SK-N-MC (cell line): ENCODE measurements at regions not wholly inside any gene's neighbourhood (a gene's known extent, or its start where the extent isn't known, plus 50 kb on each side); places are given as distances from the start of the nearest gene placed in this dataset.

Experiments
- EZH2 ChIP-seq: fragments of 200-600 bp; sonication (generic); IDR thresholded peaks from one replicate; pipeline ENCODE4 v1.6.1; 2017; ENCODE audit warnings: antibody characterized with exemption
- FOXP2 ChIP-seq: optimal IDR thresholded peaks from 2 replicates; pipeline ENCODE3; 2011; ENCODE audit warnings: mild to moderate bottlenecking, moderate library complexity; ENCODE audit not compliant: insufficient read depth; ENCODE audit errors: extremely low read length, control extremely low read depth
- POLR2AphosphoS5 ChIP-seq: IDR thresholded peaks from 2 replicates; pipeline ENCODE4 v1.6.1; 2012; ENCODE audit warnings: mild to moderate bottlenecking, low read depth, low read length, borderline replicate concordance

- TF ChIP-seq EZH2: no peak
- TF ChIP-seq POLR2AphosphoS5: no peak
- no peak for TF ChIP-seq FOXP2
Observed at GRCh38 chr5:30469691-30470090, 723.8 kb upstream of the CDH6 start.
